ENCODE measurements at regions not wholly inside any gene's neighbourhood (a gene's known extent, or its start where the extent isn't known, plus 50 kb on each side); places are given as distances from the start of the nearest gene placed in this dataset.

DNA sequence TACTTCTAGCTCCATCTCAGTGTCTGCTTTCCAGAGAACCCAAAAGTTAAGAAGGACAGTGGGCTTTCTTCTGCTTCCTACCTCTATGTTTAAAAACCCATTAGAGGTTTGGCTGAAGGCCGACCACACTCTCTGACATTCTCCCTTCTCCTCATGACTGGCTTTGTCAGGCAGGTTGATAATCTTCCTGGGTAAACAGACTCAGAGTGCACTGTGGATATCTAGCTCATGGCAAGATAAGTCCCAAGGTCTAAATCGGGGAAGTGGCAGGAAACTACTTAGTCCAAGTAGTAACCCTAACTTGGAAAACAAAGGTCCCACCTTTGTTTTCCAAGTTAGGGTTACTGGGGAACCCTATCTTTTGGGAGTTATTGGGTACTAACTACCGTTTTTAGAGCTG is 161.9 kb upstream of the SPAG17 start:
- no peak for FAIRE-seq
- no peaks in the 10 kb centered on the region for H3K4me1 ChIP-seq (ENCODE audit: control insufficient read depth in 2 of 3, insufficient read depth in 2 of 3, low read depth in 1 of 3, low read length in 3 of 3)
- H3K9me3 ChIP-seq (ENCODE audit: control insufficient read depth in 2 of 3, insufficient read depth in 1 of 3, low read length in 3 of 3), result no peaks in the 10 kb centered on the region
- no peak overlapping the region for H3K27ac ChIP-seq (ENCODE audit: low read depth in 2 of 2, low read length in 2 of 2)
- H3K4me3 ChIP-seq (ENCODE audit: low read length in 3 of 3), result no peak overlapping the region
- no peak overlapping the region for H3K9ac ChIP-seq (ENCODE audit: low read length in 3 of 3)
- H3K27me3 ChIP-seq (ENCODE audit: control insufficient read depth, insufficient read depth, low read length), result no peaks in the 10 kb centered on the region
- TF ChIP-seq, protein P1, sequence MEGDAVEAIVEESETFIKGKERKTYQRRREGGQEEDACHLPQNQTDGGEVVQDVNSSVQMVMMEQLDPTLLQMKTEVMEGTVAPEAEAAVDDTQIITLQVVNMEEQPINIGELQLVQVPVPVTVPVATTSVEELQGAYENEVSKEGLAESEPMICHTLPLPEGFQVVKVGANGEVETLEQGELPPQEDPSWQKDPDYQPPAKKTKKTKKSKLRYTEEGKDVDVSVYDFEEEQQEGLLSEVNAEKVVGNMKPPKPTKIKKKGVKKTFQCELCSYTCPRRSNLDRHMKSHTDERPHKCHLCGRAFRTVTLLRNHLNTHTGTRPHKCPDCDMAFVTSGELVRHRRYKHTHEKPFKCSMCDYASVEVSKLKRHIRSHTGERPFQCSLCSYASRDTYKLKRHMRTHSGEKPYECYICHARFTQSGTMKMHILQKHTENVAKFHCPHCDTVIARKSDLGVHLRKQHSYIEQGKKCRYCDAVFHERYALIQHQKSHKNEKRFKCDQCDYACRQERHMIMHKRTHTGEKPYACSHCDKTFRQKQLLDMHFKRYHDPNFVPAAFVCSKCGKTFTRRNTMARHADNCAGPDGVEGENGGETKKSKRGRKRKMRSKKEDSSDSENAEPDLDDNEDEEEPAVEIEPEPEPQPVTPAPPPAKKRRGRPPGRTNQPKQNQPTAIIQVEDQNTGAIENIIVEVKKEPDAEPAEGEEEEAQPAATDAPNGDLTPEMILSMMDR (IDR thresholded peaks at IDR 0.05; ENCODE audit: borderline replicate concordance, extremely low read depth, insufficient read depth), result no peak
- intact Hi-C loops (cut with DNase I), result no loop called here
- no peak for DNase-seq
- no peaks in the 10 kb centered on the region for H3K36me3 ChIP-seq (ENCODE audit: control insufficient read depth in 2 of 3, insufficient read depth in 3 of 3, low read length in 3 of 3)

DNA sequence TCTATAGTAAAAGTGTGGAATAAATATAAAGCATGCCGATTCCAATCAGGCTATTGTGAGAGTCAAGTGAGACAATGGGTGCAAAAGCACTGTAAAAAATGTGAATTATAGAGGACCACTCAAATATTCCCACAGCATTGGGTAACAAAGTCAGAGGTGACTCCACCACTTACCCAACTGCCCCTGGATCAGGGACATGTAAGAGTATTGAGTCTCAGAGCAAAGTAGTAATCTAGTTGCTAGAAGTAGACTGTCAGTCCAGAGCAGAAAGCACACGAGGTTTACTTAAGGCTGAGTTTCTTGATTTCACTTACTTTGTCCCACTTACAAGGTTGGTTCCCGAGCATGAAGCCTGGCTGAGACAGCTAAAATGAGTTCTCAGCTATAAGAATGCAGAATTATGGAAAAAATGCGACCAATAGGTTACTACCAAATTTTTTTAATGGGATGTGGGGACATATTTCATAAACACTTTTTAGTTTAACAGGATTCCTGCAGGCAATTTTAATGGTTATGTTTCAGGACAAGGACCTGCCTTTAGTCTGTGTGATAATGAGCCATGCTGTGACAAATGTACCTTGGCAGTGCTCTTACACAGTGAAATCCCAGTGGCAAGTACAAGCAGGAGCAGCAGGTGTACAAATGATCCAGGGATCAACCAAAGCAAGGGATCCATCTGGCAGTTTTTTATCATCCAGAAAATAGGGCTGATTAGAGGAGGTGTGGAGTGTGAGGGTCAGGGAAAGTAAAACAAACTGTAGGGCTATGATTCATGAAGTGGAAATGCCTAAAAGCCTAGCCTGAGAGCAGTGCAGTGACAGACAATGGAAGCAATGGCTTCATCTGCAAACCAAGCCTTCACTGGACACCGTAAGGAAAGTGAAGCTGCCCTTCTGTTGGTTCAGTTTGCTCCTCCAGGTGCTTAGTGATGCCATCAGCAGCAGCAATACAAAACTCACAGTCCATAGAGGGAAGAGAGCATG is 156.2 kb upstream of the SPAG17 start:
- FAIRE-seq (no peak), DNase-seq (no peak)
- Histone ChIP-seq H3K4me1 (ENCODE audit: control insufficient read depth in 2 of 3, insufficient read depth in 2 of 3, low read depth in 1 of 3, low read length in 3 of 3) (no peaks in the 10 kb centered on the region), H3K9me3 (ENCODE audit: control insufficient read depth in 2 of 3, insufficient read depth in 1 of 3, low read length in 3 of 3) (no peaks in the 10 kb centered on the region), H3K4me3 (ENCODE audit: low read length in 3 of 3) (no peak overlapping the region), H3K36me3 (ENCODE audit: control insufficient read depth in 2 of 3, insufficient read depth in 3 of 3, low read length in 3 of 3) (no peaks in the 10 kb centered on the region), H3K27me3 (ENCODE audit: control insufficient read depth, insufficient read depth, low read length) (no peaks in the 10 kb centered on the region), H3K9ac (ENCODE audit: low read length in 3 of 3) (no peak overlapping the region), H3K27ac (ENCODE audit: low read depth in 2 of 2, low read length in 2 of 2) (no peak overlapping the region)
- TF ChIP-seq, protein P1 (IDR thresholded peaks at IDR 0.05; ENCODE audit: borderline replicate concordance, extremely low read depth, insufficient read depth), result no peak
- intact Hi-C loops (cut with DNase I), result no loop called here

DNA sequence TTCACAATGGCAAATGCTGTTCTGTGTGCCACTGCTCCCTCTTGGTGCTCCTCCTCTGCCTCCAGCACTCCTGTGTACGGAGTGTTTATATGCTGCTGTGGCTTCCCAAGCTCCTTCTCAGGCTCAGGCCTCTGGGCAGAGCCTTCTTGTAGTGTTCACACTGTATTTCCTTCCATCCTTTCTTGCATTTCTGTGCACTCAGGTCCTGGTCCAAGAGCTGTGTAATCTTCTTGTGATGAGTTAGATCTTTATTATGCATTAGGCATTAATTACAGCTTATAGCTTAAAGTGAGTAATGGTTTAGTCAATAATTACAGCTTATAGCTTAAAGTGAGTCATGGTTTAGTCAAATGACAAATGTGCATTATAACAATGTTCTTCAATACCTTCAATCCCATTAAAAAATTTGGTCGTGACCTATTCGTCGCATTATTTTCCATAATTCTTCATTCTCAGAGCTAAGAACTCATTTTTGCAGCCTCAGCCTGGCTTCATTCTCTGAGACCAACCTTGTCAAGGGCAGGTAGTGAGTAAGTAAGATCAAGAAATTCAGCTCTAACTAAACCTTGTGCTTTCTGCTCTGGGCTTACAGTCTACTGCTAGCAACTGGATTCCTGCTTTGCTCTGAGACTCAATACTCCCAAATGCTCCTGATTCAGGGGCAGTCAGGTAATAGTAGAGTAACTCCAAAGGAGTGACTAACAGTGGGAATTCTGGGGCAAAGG is 154.5 kb upstream of the SPAG17 start:
- Histone ChIP-seq H3K9me3 (ENCODE audit: control insufficient read depth in 2 of 3, insufficient read depth in 1 of 3, low read length in 3 of 3) (no peaks in the 10 kb centered on the region), H3K4me3 (ENCODE audit: low read length in 3 of 3) (no peak overlapping the region), H3K4me1 (ENCODE audit: control insufficient read depth in 2 of 3, insufficient read depth in 2 of 3, low read depth in 1 of 3, low read length in 3 of 3) (no peaks in the 10 kb centered on the region), H3K9ac (ENCODE audit: low read length in 3 of 3) (no peak overlapping the region), H3K36me3 (ENCODE audit: control insufficient read depth in 2 of 3, insufficient read depth in 3 of 3, low read length in 3 of 3) (no peaks in the 10 kb centered on the region), H3K27ac (ENCODE audit: low read depth in 2 of 2, low read length in 2 of 2) (no peak overlapping the region), H3K27me3 (ENCODE audit: control insufficient read depth, insufficient read depth, low read length) (no peaks in the 10 kb centered on the region)
- TF ChIP-seq, protein P1 (IDR thresholded peaks at IDR 0.05; ENCODE audit: borderline replicate concordance, extremely low read depth, insufficient read depth), result no peak
- FAIRE-seq (no peak), DNase-seq (no peak)
- intact Hi-C loops (cut with DNase I), result no loop called here

Data from kidney (tissue), 13 donors.